ENCODE measurements at regions not wholly inside any gene's neighbourhood (a gene's known extent, or its start where the extent isn't known, plus 50 kb on each side); places are given as distances from the start of the nearest gene placed in this dataset.

DNA sequence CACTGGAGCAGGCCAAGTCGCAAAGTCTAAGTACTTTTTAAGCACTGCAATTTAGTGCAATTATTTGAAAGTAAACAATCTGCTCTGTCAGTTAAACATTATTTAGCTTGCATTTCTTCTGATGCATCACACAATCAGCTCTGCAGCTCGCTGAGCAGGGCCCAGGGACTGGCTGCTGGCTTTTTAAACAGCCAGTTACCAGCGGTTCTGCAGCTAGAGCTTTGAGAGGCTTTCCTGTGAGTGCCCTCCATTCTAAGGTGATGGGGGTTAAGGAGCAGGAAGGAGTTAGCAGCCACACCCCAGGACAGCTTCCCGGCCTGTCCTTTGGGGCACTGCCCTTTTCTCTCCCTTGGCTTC, 154.3 kb downstream of the SALL1 start:
- Mint-ChIP-seq H3K27me3 (no peaks in the 10 kb centered on the region), H3K4me1 (no peaks in the 10 kb centered on the region), H3K4me3 (no peak overlapping the region), H3K27ac (no peak overlapping the region), H3K36me3 (no peaks in the 10 kb centered on the region), H3K9me3 (no peaks in the 10 kb centered on the region)
- DNase-seq: no peak
- POLR2A ChIA-PET: no interaction called here
- ATAC-seq (ENCODE audit: low read depth): no peak

DNA sequence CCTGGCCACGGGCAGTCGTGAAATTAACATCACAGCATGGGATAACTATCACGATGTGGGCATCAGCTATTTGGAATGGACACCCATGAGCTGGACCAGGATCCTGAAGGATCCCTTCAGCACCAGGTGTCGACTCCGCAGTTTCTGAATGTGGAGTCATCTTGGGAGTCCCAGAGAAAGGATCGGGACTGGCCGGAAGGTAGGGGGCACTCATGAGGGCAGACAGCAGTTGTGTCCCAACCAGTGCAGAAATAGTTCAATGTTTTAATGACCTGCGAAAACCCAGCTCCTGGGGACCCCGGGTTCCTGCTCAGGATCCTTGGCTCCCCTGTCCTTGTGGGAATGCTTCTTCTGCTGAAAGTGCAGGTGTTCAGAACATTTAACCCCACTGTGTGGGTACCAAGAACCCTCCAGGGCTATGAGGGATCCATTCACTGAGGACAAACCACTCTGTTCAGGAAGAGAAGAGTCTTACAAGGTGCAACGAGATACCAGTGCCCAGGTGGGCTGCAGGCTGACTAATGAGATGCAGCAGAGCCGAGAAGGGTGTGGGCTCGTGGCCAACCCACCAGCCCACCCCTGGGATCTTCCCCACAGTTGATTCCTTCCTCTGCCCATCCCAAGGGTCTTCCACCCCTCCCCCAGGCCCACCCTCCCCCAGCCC, 154.8 kb downstream of the SALL1 start:
- H3K4me3 Mint-ChIP-seq: no peak overlapping the region
- POLR2A ChIA-PET: no interaction called here
- H3K27me3 Mint-ChIP-seq: no peaks in the 10 kb centered on the region
- H3K9me3 Mint-ChIP-seq: no peaks in the 10 kb centered on the region
- ATAC-seq (ENCODE audit: low read depth): no peak
- no peak for DNase-seq
- no peak overlapping the region for H3K27ac Mint-ChIP-seq
- H3K36me3 Mint-ChIP-seq: no peaks in the 10 kb centered on the region
- no peaks in the 10 kb centered on the region for H3K4me1 Mint-ChIP-seq

GRCh38 chr16:50994995-50995394, 156.1 kb downstream of the SALL1 start:
- ATAC-seq (ENCODE audit: low read depth) (no peak), DNase-seq (no peak)
- H3K27me3 Mint-ChIP-seq: no peaks in the 10 kb centered on the region
- H3K36me3 Mint-ChIP-seq: no peaks in the 10 kb centered on the region
- H3K4me3 Mint-ChIP-seq: no peak overlapping the region
- POLR2A ChIA-PET: no interaction called here
- H3K9me3 Mint-ChIP-seq: no peaks in the 10 kb centered on the region
- H3K27ac Mint-ChIP-seq: no peak overlapping the region
- no peaks in the 10 kb centered on the region for H3K4me1 Mint-ChIP-seq

DNA sequence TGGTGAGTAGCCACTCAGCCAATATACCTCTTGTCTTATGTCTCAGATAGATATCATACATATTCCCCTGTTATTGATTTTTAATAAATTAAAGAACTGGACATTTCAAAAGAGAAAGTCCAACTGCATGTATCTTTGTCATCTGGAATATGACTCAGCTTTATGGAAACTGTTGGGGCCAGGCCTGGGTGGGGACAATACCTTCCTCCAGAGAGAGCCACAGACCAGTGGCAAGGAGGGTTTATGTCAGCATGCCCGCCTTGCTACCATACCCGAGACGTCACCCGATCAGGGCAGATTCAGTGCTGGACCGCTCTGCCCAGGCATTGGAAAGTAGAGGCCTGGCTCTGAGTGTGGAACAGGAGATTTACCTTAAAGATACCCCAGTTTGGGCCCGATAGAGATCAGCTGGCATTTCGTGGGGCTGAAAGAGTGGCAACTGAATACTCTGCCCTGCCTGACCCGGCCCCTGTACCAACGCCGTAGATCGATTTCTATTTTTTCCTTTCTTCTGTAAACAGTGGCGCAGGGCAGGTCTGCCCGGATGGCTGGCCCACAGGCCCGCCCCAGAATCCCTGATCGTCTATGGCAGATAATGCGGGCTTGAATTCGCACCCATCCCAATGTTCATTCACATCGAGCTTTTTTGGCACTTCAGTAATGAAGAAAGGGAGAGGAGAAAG, 158.6 kb downstream of the SALL1 start:
- Mint-ChIP-seq H3K36me3 (no peaks in the 10 kb centered on the region), H3K4me3 (no peak overlapping the region), H3K4me1 (no peaks in the 10 kb centered on the region), H3K9me3 (no peaks in the 10 kb centered on the region), H3K27me3 (no peaks in the 10 kb centered on the region), H3K27ac (no peak overlapping the region)
- DNase-seq (no peak), ATAC-seq (ENCODE audit: low read depth) (no peak)
- POLR2A ChIA-PET: no interaction called here

DNA sequence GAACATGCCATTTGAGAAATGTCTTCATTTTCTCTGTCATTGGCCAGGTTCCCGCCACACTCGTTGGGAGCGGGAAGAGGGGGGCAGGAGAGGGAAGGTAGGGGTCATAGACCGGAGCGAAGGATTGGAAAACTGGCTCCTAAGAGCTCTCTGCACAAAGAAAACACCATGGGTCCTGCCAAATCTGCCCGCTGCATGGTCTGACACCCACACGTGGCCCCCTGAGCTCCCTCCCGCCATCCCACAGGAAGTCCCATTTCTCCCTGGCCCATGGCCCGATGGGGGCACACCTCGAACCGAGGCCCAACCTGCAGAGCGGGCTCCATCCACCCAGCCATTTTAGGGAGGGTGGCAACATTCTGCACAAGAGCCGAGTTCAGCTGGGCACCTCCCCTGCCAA, 159.6 kb downstream of the SALL1 start:
- Mint-ChIP-seq H3K9me3 (no peaks in the 10 kb centered on the region), H3K4me3 (no peak overlapping the region), H3K27me3 (no peaks in the 10 kb centered on the region), H3K36me3 (no peaks in the 10 kb centered on the region), H3K4me1 (no peaks in the 10 kb centered on the region), H3K27ac (no peak overlapping the region)
- DNase-seq (no peak), ATAC-seq (ENCODE audit: low read depth) (no peak)
- POLR2A ChIA-PET: no interaction called here

- no peaks in the 10 kb centered on the region for H3K9me3 Mint-ChIP-seq
- no peaks in the 10 kb centered on the region for H3K36me3 Mint-ChIP-seq
- H3K4me3 Mint-ChIP-seq: no peak overlapping the region
- ATAC-seq (ENCODE audit: low read depth): no peak
- POLR2A ChIA-PET: no interaction called here
- H3K27me3 Mint-ChIP-seq: no peaks in the 10 kb centered on the region
- no peaks in the 10 kb centered on the region for H3K4me1 Mint-ChIP-seq
- no peak overlapping the region for H3K27ac Mint-ChIP-seq
- DNase-seq: no peak
These were observed 160.1 kb downstream of the SALL1 start for GRCh38 chr16:50991006-50991405.

DNA sequence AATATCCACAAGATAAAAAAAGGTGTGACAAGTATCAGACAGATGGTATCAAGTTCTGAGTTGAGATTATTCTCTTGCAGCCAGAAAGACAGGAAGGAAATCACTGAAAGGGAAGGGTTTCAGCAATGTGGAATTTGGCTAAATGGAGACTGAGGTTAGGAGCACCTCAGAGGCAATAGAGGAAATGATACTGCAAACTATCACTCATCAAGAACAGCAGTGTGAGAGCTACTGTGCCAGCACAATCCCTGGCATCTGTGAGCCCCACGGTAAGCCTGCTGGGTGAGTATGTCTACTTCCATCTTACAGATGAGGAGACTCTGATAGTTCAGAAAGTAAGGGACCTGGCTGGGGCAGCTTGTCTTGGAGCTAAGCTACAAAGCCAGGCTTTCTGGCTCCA, 162.0 kb downstream of the SALL1 start:
- Mint-ChIP-seq H3K9me3 (peaks cover 3% of the 10 kb centered on the region), H3K4me3 (no peak overlapping the region), H3K27me3 (no peaks in the 10 kb centered on the region), H3K4me1 (no peaks in the 10 kb centered on the region), H3K36me3 (no peaks in the 10 kb centered on the region), H3K27ac (no peak overlapping the region)
- ATAC-seq (ENCODE audit: low read depth) (no peak), DNase-seq (no peak)
- POLR2A ChIA-PET: no interaction called here

DNA sequence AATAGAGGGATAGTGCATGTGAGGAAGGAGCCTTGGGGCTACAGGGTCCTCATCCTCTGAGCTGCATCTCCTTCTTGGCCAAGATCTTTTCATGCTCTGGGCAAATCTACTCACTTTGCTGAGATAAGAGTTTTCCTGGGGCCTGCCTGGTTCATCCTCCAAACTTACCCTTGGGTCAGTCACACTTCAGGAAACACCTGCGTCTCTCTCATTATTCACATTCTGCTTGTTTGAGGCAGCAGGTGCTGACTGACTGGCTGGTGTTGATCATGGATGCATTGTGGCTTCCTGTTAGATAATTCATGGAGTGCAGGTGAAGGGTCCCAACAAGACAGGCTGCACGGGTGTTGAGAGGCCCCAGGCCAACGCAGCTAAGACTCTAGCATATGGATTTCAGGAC, 162.6 kb downstream of the SALL1 start:
- Mint-ChIP-seq H3K4me1 (no peaks in the 10 kb centered on the region), H3K9me3 (peaks cover 3% of the 10 kb centered on the region), H3K36me3 (no peaks in the 10 kb centered on the region), H3K4me3 (no peak overlapping the region), H3K27ac (no peak overlapping the region), H3K27me3 (no peaks in the 10 kb centered on the region)
- DNase-seq (no peak), ATAC-seq (ENCODE audit: low read depth) (no peak)
- POLR2A ChIA-PET: no interaction called here

DNA sequence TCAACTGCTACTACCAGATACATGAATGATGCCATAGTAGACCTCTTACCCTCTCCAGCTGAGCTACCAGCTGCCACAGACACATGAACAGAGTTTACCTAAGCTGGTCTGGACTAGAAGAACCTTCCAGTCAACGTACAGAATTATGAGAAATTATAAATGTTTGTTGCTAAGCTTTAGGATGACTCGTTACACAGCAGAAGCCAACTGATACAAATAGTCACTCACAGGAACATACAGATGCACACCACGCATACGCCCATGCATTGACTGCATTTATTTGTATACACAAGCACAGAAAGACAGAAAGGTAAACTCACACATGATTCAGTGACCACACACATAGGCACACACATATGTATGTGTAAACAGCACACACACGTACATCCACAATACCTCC, 164.6 kb downstream of the SALL1 start:
- POLR2A ChIA-PET: no interaction called here
- Mint-ChIP-seq H3K4me3 (no peak overlapping the region), H3K4me1 (no peaks in the 10 kb centered on the region), H3K36me3 (no peaks in the 10 kb centered on the region), H3K9me3 (peaks cover 6% of the 10 kb centered on the region), H3K27ac (no peak overlapping the region), H3K27me3 (no peaks in the 10 kb centered on the region)
- ATAC-seq (ENCODE audit: low read depth): no peak
- DNase-seq: no peak

DNA sequence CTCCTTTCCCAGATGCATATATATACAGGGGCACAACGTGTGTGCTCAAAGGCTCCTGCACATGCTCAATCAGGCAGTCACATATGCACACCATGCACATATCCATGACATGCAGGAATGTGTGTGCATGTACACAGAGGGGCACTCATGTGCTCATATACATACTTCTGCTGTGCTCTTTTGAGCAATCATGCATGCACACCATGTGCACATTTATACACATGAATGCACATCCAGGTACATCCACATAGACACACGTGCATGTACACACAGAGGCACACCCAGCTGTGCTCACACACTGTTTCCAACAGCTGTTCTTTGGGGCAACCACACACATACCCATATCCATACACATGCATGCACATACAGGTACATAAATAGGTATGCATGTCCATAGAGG, 165.3 kb downstream of the SALL1 start:
- no peaks in the 10 kb centered on the region for H3K27me3 Mint-ChIP-seq
- POLR2A ChIA-PET: no interaction called here
- no peak for DNase-seq
- H3K9me3 Mint-ChIP-seq: peaks cover 6% of the 10 kb centered on the region
- no peaks in the 10 kb centered on the region for H3K4me1 Mint-ChIP-seq
- ATAC-seq (ENCODE audit: low read depth): no peak
- no peak overlapping the region for H3K27ac Mint-ChIP-seq
- H3K4me3 Mint-ChIP-seq: no peak overlapping the region
- no peaks in the 10 kb centered on the region for H3K36me3 Mint-ChIP-seq

DNA sequence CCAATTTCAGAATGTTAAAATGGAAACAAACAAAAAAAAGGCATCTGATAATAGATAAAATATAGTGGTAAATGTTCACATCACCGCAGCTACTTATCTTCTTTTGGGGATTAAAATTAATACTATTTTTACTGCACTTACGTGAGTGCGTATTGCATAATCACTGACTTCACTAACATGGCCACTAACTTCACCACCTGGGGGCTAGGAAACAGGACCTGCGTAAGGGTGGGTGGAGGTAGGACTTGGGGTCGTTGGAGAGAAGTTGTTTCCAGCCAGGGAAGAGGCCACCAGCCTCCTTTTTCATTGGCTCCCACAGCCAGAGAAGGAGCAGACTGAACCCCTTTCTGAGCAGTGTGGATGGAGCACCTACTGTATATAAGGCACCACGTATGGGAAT, 166.4 kb downstream of the SALL1 start:
- no peaks in the 10 kb centered on the region for H3K4me1 Mint-ChIP-seq
- H3K36me3 Mint-ChIP-seq: no peaks in the 10 kb centered on the region
- no peaks in the 10 kb centered on the region for H3K27me3 Mint-ChIP-seq
- DNase-seq (no peak), ATAC-seq (ENCODE audit: low read depth) (no peak)
- POLR2A ChIA-PET: no interaction called here
- H3K9me3 Mint-ChIP-seq: peaks cover 6% of the 10 kb centered on the region
- H3K4me3 Mint-ChIP-seq: no peak overlapping the region
- H3K27ac Mint-ChIP-seq: no peak overlapping the region

- Mint-ChIP-seq H3K27me3 (no peaks in the 10 kb centered on the region), H3K27ac (no peak overlapping the region), H3K36me3 (no peaks in the 10 kb centered on the region), H3K4me1 (no peaks in the 10 kb centered on the region), H3K9me3 (peaks cover 6% of the 10 kb centered on the region), H3K4me3 (no peak overlapping the region)
- no peak for ATAC-seq (ENCODE audit: low read depth)
- POLR2A ChIA-PET: no interaction called here
- DNase-seq: no peak
These were observed 168.3 kb downstream of the SALL1 start for GRCh38 chr16:50982808-50983207.

- Mint-ChIP-seq H3K9me3 (peaks cover 6% of the 10 kb centered on the region), H3K4me1 (no peaks in the 10 kb centered on the region), H3K4me3 (no peak overlapping the region), H3K27me3 (no peaks in the 10 kb centered on the region), H3K27ac (no peak overlapping the region), H3K36me3 (no peaks in the 10 kb centered on the region)
- no peak for DNase-seq
- no peak for ATAC-seq (ENCODE audit: low read depth)
- POLR2A ChIA-PET: no interaction called here
These were observed 169.1 kb downstream of the SALL1 start for GRCh38 chr16:50981951-50982350.

DNA sequence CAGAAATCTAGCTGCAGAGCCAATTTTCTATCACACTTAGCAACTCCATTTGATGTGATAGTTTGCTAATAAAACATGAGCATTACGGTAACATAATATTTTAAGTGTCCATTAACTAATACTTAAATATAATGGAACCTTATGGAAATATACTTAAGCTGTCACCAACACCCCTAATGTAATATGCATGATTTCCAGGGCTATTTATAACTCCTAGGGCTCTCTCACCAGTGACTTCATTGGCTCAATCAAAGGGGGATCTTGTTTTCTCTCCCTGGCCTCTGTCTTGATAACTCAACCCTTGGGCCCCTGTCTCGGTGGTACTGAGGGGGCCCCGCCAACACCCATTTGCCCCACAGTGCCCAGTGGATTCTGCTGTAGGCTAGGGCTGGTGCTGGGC, 170.4 kb downstream of the SALL1 start:
- no peak overlapping the region for H3K4me3 Mint-ChIP-seq
- DNase-seq (no peak), ATAC-seq (ENCODE audit: low read depth) (no peak)
- peaks cover 6% of the 10 kb centered on the region for H3K9me3 Mint-ChIP-seq
- POLR2A ChIA-PET: no interaction called here
- no peaks in the 10 kb centered on the region for H3K36me3 Mint-ChIP-seq
- no peaks in the 10 kb centered on the region for H3K27me3 Mint-ChIP-seq
- H3K27ac Mint-ChIP-seq: no peak overlapping the region
- no peaks in the 10 kb centered on the region for H3K4me1 Mint-ChIP-seq
